MG63 (cell line): ENCODE measurements at regions not wholly inside any gene's neighbourhood (a gene's known extent, or its start where the extent isn't known, plus 50 kb on each side); places are given as distances from the start of the nearest gene placed in this dataset.

ENCODE experiments used
- DNase-seq: peaks from one replicate; pipeline ENCODE4 v3.0.0-alpha.2; 2020
- H3K27me3 ChIP-seq: fragments of 250-450 bp; sonication (Bioruptor Pico); 2 replicates; pipeline ENCODE4 v1.5.1; 2020; ENCODE audit warnings: mild to moderate bottlenecking, moderate library complexity
- H3K36me3 ChIP-seq: fragments of 250-450 bp; sonication (Bioruptor Pico); 2 replicates; pipeline ENCODE4 v1.5.1; 2020; ENCODE audit warnings: mild to moderate bottlenecking, moderate library complexity
- H3K4me3 ChIP-seq: fragments of 250-450 bp; sonication (Bioruptor Pico); 2 replicates; pipeline ENCODE4 v1.5.1; 2020; ENCODE audit warnings: mild to moderate bottlenecking, moderate library complexity
- H3K9me3 ChIP-seq: fragments of 250-450 bp; sonication (Bioruptor Pico); 2 replicates; pipeline ENCODE4 v1.5.1; 2020; ENCODE audit warnings: mild to moderate bottlenecking, moderate library complexity

DNA sequence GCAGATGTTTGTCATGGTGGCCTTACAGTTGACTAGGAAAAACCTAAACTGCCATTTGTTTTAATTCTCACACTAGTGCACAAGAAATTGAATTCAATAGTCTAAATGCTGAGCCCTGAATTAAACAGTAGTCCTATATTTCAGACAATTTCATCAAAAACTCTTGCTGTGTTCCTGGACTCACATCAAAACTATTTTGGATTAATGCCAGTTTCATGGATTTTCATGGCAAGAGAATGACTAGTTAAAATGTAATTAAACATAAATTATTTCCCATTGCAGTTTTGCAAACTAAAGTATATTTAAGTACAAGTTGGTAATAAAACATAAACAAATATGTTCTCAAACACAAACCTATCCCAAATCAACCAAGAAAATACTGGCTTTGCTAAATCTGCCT is 468.0 kb upstream of the PRICKLE1 start:
- Histone ChIP-seq H3K27me3 (no peaks in the 10 kb centered on the region), H3K36me3 (no peaks in the 10 kb centered on the region), H3K9me3 (no peaks in the 10 kb centered on the region), H3K4me3 (no peak overlapping the region)
- DNase-seq = no peak

- Histone ChIP-seq H3K27me3 (no peaks in the 10 kb centered on the region), H3K4me3 (no peak overlapping the region), H3K9me3 (no peaks in the 10 kb centered on the region), H3K36me3 (no peaks in the 10 kb centered on the region)
- DNase-seq = no peak
Observed at GRCh38 chr12:43054085-43054484, 464.5 kb upstream of the PRICKLE1 start.

- Histone ChIP-seq H3K4me3 (no peak overlapping the region), H3K36me3 (no peaks in the 10 kb centered on the region), H3K9me3 (no peaks in the 10 kb centered on the region), H3K27me3 (no peaks in the 10 kb centered on the region)
- DNase-seq = no peak
Observed at GRCh38 chr12:43052441-43052840, 462.9 kb upstream of the PRICKLE1 start.

GRCh38 chr12:43044241-43044640 is 454.7 kb upstream of the PRICKLE1 start:
- Histone ChIP-seq H3K27me3 (no peaks in the 10 kb centered on the region), H3K9me3 (no peaks in the 10 kb centered on the region), H3K4me3 (no peak overlapping the region), H3K36me3 (no peaks in the 10 kb centered on the region)
- DNase-seq = no peak

GRCh38 chr12:43038991-43039390 is 449.4 kb upstream of the PRICKLE1 start:
- Histone ChIP-seq H3K36me3 (no peaks in the 10 kb centered on the region), H3K9me3 (no peaks in the 10 kb centered on the region), H3K27me3 (no peaks in the 10 kb centered on the region), H3K4me3 (no peak overlapping the region)
- no peak for DNase-seq

DNA sequence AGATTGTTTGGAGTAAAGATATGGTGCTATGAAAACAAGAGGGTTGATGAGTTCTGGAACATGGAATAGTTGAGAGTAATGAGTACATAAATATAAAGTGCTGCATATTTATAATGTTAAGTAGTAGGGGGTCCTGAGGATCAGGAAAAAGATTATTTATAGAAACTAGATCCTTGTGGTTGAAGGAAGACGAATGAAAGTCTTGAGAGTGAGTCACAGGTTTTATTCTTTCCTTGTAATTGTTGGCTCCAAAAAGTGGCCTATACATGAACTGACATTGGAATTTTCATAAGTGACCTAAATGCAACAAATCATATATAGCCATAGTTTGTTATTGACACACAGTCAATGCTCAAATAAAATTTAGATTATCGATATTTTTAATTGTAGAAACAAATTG is 440.4 kb upstream of the PRICKLE1 start:
- DNase-seq = no peak
- no peaks in the 10 kb centered on the region for H3K36me3 ChIP-seq
- H3K9me3 ChIP-seq = peaks cover 8% of the 10 kb centered on the region; the same call in 1 of the 2 replicates
- H3K27me3 ChIP-seq = no peaks in the 10 kb centered on the region
- H3K4me3 ChIP-seq = no peak overlapping the region

- Histone ChIP-seq H3K27me3 (no peaks in the 10 kb centered on the region), H3K9me3 (peaks cover 8% of the 10 kb centered on the region; the same call in 1 of the 2 replicates), H3K36me3 (no peaks in the 10 kb centered on the region), H3K4me3 (no peak overlapping the region)
- no peak for DNase-seq
Observed at GRCh38 chr12:43028826-43029225, 439.3 kb upstream of the PRICKLE1 start.

DNA sequence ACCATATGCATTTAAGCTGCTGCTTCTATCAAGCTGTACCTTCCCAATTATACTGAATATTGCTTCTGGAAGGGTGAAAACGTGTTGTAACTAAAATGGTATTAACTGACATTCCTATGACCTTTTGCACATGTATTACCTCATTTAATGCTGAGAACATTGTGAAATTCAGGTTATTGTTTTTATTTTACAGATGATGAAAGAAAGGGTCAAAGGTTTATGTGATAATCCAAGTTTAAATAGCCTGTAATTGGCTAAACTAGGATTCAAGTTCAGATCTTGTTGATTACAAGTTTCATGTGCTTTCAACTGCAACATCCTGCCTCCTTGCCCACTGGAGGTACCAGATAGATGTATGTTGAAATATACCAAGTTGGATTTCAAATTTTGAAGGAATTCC is 433.3 kb upstream of the PRICKLE1 start:
- no peak for DNase-seq
- Histone ChIP-seq H3K27me3 (no peaks in the 10 kb centered on the region), H3K9me3 (no peaks in the 10 kb centered on the region), H3K4me3 (no peak overlapping the region), H3K36me3 (no peaks in the 10 kb centered on the region)

DNA sequence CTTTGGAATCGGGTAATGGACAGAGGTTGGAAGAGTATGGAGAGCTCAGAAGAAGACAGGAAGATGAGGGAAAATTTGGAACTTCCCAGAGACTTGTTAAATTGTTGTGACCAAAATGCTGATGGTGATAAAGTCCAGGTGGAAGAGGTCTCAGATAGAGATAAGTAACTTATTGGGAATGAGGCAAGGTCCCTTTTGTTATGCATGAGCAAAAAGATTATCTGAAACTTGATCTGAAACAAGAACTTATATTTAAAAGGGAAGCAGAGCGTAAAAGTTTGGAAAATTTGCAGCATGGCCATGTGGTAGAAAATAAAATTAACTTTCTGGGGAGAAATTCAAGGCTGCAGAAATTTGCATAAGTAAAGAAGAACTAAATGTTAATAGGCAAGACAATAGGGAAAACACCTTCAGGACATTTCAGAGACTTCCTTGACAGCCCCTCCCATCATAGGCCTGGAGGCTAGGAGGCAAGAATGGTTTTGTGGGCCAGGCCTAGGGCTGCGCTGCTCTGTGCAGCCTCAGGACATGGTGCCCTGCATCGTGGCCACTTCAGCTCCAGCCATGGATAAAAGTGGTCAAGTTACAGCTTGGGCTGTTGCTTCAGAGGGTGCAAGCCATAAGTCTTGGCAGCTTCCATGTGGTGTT is 425.7 kb upstream of the PRICKLE1 start:
- H3K9me3 ChIP-seq = 0 out of 2 replicates have a peak, but pooled peaks cover 2% of the 10 kb centered on the region
- no peak overlapping the region for H3K4me3 ChIP-seq
- DNase-seq = no peak
- H3K36me3 ChIP-seq = no peaks in the 10 kb centered on the region
- no peaks in the 10 kb centered on the region for H3K27me3 ChIP-seq

DNA sequence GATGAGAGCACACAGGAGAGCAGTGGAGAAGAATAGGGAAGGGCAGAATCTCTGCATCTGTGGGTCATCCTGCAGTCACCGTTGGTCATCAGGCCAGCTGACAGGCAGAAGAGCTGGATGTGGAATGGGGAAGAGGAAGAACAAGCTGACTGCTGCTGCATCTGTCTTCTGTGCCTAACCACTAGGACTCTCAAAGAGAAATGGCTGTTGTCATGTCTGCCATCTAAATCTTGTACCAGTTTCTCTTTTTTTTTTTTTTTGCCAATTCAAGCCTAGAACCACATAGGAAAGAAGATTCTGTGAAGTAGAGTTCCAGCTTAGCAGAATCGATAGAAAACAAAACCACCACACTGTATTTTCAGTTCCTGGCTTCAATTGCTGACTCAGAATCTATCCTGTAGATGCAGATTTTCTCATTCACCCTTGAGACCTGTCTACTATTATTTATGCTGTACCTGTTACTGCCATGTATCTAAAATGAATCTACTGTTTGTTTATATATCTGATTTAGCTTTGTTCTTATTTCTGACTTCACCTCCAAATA is 421.9 kb upstream of the PRICKLE1 start:
- 0 out of 2 replicates have a peak, but pooled peaks cover 2% of the 10 kb centered on the region for H3K9me3 ChIP-seq
- H3K36me3 ChIP-seq = no peaks in the 10 kb centered on the region
- H3K4me3 ChIP-seq = no peak overlapping the region
- DNase-seq = no peak
- no peaks in the 10 kb centered on the region for H3K27me3 ChIP-seq

GRCh38 chr12:43009846-43010240 is 420.3 kb upstream of the PRICKLE1 start:
- no peak overlapping the region for H3K4me3 ChIP-seq
- H3K9me3 ChIP-seq = 0 out of 2 replicates have a peak, but pooled peaks cover 2% of the 10 kb centered on the region
- no peak for DNase-seq
- no peaks in the 10 kb centered on the region for H3K36me3 ChIP-seq
- no peaks in the 10 kb centered on the region for H3K27me3 ChIP-seq

DNA sequence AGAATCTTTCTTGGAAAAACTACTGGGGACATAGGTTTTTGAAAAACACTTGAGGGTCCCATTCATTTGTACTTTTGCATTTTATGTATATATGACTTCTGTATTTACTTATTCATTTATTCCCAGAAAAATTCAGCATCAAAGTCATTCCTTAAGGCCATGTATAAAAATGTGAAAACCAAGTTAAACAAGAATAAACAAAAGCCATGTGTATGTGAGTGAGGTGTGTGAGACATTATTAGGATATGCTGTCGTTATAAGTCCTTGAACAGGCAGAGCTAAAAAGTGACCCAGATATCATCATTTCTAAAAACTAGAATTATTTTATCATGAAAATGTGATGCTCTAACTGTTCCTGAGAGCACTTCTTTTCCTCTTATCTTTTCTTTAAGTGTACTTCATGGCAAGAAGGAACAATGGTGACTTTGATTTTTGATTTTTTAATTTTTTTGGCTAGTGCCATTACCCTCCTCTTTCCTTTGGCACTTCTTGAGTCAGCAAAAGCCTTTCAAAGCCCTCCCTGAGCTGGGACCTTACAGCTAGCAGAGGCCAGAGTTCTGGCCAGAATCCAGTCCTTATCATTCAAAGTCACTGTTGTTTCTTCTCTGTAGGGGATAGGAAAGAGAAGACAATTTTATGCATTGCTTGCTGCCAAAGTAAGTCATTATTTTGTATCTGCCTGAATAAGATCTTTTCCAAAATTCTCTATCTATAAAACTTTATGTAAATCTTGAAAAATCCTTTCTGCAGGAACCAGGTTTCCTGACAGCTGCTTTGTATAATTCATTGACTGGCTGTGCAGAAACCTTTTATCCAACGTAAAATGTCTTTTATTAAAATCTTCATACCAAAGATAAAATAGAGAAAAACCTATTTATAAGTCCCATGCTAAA is 419.7 kb upstream of the PRICKLE1 start:
- Histone ChIP-seq H3K36me3 (no peaks in the 10 kb centered on the region), H3K27me3 (no peaks in the 10 kb centered on the region), H3K9me3 (no peaks in the 10 kb centered on the region), H3K4me3 (no peak overlapping the region)
- no peak for DNase-seq

DNA sequence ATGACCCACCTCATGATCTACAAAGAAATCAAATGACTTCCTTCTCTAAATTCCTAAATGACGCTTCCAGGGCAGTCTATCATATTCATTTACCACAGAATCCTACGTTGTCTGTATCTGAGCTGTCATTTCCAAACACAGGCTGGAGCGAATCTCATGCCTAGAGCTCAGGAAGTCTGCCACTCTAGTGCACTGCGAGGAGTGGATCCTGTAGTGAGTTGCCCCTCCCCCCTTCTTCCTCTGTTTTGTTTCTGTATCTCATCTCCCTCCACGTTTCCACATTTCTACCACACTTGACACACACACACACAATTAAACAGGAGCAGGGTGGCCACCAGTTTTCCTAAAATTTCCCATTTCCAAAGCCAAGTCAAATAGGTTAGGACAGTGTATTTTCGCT is 415.4 kb upstream of the PRICKLE1 start:
- H3K27me3 ChIP-seq = no peaks in the 10 kb centered on the region
- no peak for DNase-seq
- no peaks in the 10 kb centered on the region for H3K9me3 ChIP-seq
- no peaks in the 10 kb centered on the region for H3K36me3 ChIP-seq
- H3K4me3 ChIP-seq = no peak overlapping the region

DNA sequence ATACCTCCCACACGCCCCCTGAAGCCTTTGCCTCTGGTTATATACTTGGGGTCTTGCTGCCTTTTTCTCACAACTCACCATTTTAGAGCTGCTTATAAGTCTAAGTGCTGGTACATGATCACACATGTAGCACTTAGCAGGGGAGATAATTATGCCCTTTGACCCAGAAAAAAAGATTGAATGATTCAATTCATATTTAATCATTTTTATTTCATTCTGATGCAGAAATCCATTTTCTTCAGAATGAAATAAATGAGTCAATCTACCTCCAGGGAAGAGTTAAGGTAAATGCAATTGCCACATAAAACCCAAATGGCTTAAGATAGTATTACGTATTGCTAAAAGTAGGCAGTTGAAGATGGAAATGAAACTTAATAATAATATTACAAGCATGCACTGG is 414.6 kb upstream of the PRICKLE1 start:
- no peaks in the 10 kb centered on the region for H3K9me3 ChIP-seq
- no peak overlapping the region for H3K4me3 ChIP-seq
- H3K27me3 ChIP-seq = no peaks in the 10 kb centered on the region
- DNase-seq = no peak
- H3K36me3 ChIP-seq = no peaks in the 10 kb centered on the region

- Histone ChIP-seq H3K36me3 (no peaks in the 10 kb centered on the region), H3K27me3 (no peaks in the 10 kb centered on the region), H3K9me3 (no peaks in the 10 kb centered on the region), H3K4me3 (no peak overlapping the region)
- no peak for DNase-seq
Observed at GRCh38 chr12:42996869-42997431, 407.4 kb upstream of the PRICKLE1 start.

DNA sequence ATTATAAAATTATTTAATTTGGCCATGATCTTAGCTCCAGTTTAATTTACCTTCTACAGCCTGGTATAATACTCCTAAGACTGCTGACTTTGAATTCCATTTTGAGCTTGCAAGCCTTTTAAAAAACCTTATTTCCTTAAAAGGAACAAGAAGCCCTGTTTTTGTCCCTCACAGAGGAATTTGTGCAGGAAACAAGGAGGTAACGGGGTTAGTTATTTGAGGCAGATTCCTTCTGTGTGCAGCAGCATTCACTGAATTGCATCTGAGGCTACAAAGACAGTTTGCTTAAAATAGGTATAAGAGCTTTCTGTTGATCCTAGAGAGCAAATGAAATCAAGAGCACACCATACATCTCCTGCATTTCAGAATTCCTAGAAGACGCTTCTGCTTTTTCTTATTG is 403.3 kb upstream of the PRICKLE1 start:
- DNase-seq = no peak

GRCh38 chr12:42990387-42990786 is 400.8 kb upstream of the PRICKLE1 start:
- H3K4me3 ChIP-seq = no peak overlapping the region
- H3K27me3 ChIP-seq = no peaks in the 10 kb centered on the region
- no peak for DNase-seq
- H3K9me3 ChIP-seq = no peaks in the 10 kb centered on the region
- no peaks in the 10 kb centered on the region for H3K36me3 ChIP-seq

More for the DNA sequence above, 403.3 kb upstream of the PRICKLE1 start:
- Histone ChIP-seq H3K27me3 (no peaks in the 10 kb centered on the region), H3K36me3 (no peaks in the 10 kb centered on the region), H3K9me3 (no peaks in the 10 kb centered on the region), H3K4me3 (no peak overlapping the region)
